ENCODE measurements at regions not wholly inside any gene's neighbourhood (a gene's known extent, or its start where the extent isn't known, plus 50 kb on each side); places are given as distances from the start of the nearest gene placed in this dataset.

DNA sequence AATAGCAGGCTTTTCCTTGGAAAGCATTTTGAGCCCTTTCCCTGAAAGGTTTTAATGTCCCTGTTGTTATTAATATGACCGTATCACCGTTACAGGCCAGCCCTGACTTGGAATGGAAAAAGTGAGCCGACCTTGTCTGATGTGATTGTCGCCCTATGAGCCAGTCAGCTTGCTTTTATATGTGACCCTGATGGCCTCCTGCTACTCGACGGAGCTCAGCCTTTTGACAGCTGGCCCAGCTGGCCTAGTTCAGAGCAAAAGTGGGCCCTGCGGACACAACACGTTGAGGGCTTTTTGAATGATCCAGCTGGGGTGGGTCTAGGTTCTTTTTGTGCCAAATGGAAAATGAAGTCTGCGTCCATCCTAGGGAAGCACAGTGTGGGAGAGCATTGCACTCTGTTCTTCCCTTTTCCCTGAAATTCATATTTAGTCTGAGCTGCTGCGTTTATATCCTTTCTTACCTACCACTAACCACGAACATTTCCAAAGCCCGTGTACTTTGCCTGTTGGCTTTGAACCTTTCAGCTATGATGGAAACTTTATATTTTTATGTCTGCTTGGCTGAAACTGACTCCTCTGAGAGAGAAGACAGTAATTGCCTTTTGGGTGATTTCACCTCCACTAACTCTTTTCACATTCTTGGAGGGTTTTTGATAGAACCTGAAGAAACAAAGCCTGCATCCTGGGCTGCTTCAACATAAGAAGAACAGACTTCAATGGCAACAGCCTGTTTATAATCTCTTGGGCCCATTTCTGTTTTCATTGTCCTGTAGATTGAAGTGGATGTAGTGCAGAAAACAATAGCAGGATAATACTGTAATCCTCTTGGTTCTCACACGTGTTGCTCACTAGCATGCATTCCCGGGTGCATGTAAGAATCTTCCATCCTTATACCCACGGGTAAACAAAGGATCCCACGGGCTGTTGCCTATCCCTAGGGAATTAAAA, 121.8 kb upstream of the HDGFL1 start:
- no peak overlapping the region for H2AK5ac ChIP-seq (ENCODE audit: low read length)
- no peak overlapping the region for H4K5ac ChIP-seq (ENCODE audit: low read length)
- no peaks in the 10 kb centered on the region for H3K79me2 ChIP-seq (ENCODE audit: control insufficient read depth, insufficient read depth, low read length)
- no peak overlapping the region for H3K9ac ChIP-seq (ENCODE audit: low read length)
- DNase-seq: no peak
- H3K4me1 ChIP-seq (ENCODE audit: control insufficient read depth, low read depth, low read length): no peaks in the 10 kb centered on the region
- H3K18ac ChIP-seq (ENCODE audit: low read length): no peak overlapping the region
- H3K4me3 ChIP-seq (ENCODE audit: low read length): no peak overlapping the region
- peak overlapping the region; percentile 45 for H3K23ac ChIP-seq (ENCODE audit: low read length)
- H3K36me3 ChIP-seq (ENCODE audit: control insufficient read depth, insufficient read depth, low read length): no peaks in the 10 kb centered on the region
- H3K27me3 ChIP-seq (ENCODE audit: insufficient read depth, low read length, poor library complexity): no peaks in the 10 kb centered on the region
- no CpG with 5 or more reads among the region's 16 CpGs for WGBS (ENCODE audit: extremely low coverage, insufficient coverage, low lambda C conversion rate)
- no peak overlapping the region for H2BK120ac ChIP-seq (ENCODE audit: low read depth, low read length)
- no peak overlapping the region for H3K56ac ChIP-seq (ENCODE audit: low read length)
- H2BK15ac ChIP-seq (replicated peaks; ENCODE audit: low read depth): no peak overlapping the region
- no peak overlapping the region for H2BK5ac ChIP-seq (ENCODE audit: low read length)
- H3K4me2 ChIP-seq (ENCODE audit: low read length): no peak overlapping the region
- H4K8ac ChIP-seq (ENCODE audit: low read depth, low read length): no peak overlapping the region
- no peaks in the 10 kb centered on the region for H3K79me1 ChIP-seq (ENCODE audit: low read length)
- H3K27ac ChIP-seq (ENCODE audit: low read depth, low read length): no peak overlapping the region
- no peak overlapping the region for H3K4ac ChIP-seq (ENCODE audit: low read depth, low read length)

DNA sequence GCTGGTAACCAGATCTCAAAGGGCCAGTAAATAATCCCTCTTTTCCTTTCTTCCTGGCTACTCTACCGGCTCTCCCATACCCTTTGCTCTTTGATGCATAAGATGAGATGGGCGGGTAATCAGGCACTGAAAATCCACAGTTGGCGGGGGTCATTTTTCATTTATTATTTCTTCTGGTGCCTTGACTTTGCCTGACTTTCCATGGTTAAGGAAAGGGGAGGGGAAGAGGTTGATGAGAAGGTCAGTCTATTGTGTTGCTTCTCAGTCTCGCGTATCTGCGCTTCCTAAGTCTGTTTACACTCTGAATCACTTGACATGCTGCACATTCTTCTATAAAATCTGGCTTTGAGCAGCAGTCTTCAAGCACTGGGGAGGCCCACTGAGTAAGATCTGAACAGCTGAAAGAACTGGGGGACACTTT, 121.1 kb upstream of the HDGFL1 start:
- Histone ChIP-seq H2BK15ac (replicated peaks; ENCODE audit: low read depth) (no peak overlapping the region), H3K4me1 (ENCODE audit: control insufficient read depth, low read depth, low read length) (no peaks in the 10 kb centered on the region)

DNA sequence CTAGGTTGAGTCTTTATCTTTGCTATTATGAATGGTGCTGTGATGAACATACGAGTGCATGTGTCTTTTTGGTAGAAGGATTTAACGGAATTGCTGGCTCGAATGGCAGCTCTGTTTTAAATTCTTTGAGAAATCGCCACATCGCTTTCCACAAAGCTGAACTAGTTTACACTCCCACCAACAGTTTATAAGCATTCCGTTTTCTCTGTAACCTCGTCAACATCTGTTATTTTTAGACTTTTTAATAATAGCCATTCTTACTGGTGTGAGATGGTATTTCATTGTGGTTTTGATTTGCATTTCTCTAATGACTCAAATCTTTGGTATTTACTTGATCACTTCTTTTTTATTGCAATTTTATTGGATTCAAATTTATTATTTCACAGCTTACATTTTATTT, 117.4 kb upstream of the HDGFL1 start:
- no peak overlapping the region for H2BK5ac ChIP-seq (ENCODE audit: low read length)

More for the DNA sequence above, 121.1 kb upstream of the HDGFL1 start:
- Histone ChIP-seq H2BK120ac (ENCODE audit: low read depth, low read length) (no peak overlapping the region), H4K5ac (ENCODE audit: low read length) (no peak overlapping the region), H4K8ac (ENCODE audit: low read depth, low read length) (no peak overlapping the region), H3K27ac (ENCODE audit: low read depth, low read length) (no peak overlapping the region), H3K4ac (ENCODE audit: low read depth, low read length) (no peak overlapping the region), H2AK5ac (ENCODE audit: low read length) (no peak overlapping the region), H3K23ac (ENCODE audit: low read length) (no peak overlapping the region), H3K56ac (ENCODE audit: low read length) (no peak overlapping the region), H3K79me2 (ENCODE audit: control insufficient read depth, insufficient read depth, low read length) (no peaks in the 10 kb centered on the region), H3K4me3 (ENCODE audit: low read length) (no peak overlapping the region), H2BK5ac (ENCODE audit: low read length) (no peak overlapping the region), H3K18ac (ENCODE audit: low read length) (no peak overlapping the region), H3K9ac (ENCODE audit: low read length) (no peak overlapping the region), H3K27me3 (ENCODE audit: insufficient read depth, low read length, poor library complexity) (no peaks in the 10 kb centered on the region), H3K79me1 (ENCODE audit: low read length) (no peaks in the 10 kb centered on the region), H3K4me2 (ENCODE audit: low read length) (no peak overlapping the region), H3K36me3 (ENCODE audit: control insufficient read depth, insufficient read depth, low read length) (no peaks in the 10 kb centered on the region)
- WGBS (ENCODE audit: extremely low coverage, insufficient coverage, low lambda C conversion rate): no CpG with 5 or more reads among the region's 6 CpGs
- DNase-seq: no peak

DNA sequence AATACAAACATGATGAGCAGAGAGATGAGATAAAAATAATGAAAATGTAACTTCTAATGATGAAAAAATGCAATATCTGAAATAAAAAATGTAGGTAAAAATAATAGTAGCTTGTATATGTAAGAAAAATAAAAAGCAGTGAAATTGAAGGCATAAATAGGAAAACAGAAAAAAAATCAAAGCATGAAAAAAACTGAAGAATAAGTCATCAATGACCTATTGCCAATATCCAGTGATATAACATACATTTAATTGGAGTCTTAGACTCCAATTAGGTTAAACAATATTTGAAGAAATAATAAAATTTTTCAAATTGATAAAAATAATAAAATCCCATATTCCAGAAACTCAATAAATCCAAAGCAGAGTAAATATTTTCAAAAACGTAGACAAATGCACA, 114.0 kb upstream of the HDGFL1 start:
- H3K56ac ChIP-seq (ENCODE audit: low read length): no peak overlapping the region
- no peaks in the 10 kb centered on the region for H3K4me1 ChIP-seq (ENCODE audit: control insufficient read depth, low read depth, low read length)
- no peak overlapping the region for H3K9ac ChIP-seq (ENCODE audit: low read length)
- no peak overlapping the region for H2BK15ac ChIP-seq (replicated peaks; ENCODE audit: low read depth)
- no peak overlapping the region for H2AK5ac ChIP-seq (ENCODE audit: low read length)
- DNase-seq: no peak
- no peaks in the 10 kb centered on the region for H3K36me3 ChIP-seq (ENCODE audit: control insufficient read depth, insufficient read depth, low read length)
- H3K79me2 ChIP-seq (ENCODE audit: control insufficient read depth, insufficient read depth, low read length): no peaks in the 10 kb centered on the region
- WGBS (ENCODE audit: extremely low coverage, insufficient coverage, low lambda C conversion rate): no CpG with 5 or more reads among the region's 1 CpG
- no peak overlapping the region for H3K23ac ChIP-seq (ENCODE audit: low read length)
- H3K4me3 ChIP-seq (ENCODE audit: low read length): no peak overlapping the region
- H2BK5ac ChIP-seq (ENCODE audit: low read length): no peak overlapping the region
- no peak overlapping the region for H3K4ac ChIP-seq (ENCODE audit: low read depth, low read length)
- no peak overlapping the region for H3K27ac ChIP-seq (ENCODE audit: low read depth, low read length)
- H3K79me1 ChIP-seq (ENCODE audit: low read length): no peaks in the 10 kb centered on the region
- no peak overlapping the region for H4K8ac ChIP-seq (ENCODE audit: low read depth, low read length)
- no peak overlapping the region for H3K18ac ChIP-seq (ENCODE audit: low read length)
- H2BK120ac ChIP-seq (ENCODE audit: low read depth, low read length): no peak overlapping the region
- no peak overlapping the region for H4K5ac ChIP-seq (ENCODE audit: low read length)
- no peaks in the 10 kb centered on the region for H3K27me3 ChIP-seq (ENCODE audit: insufficient read depth, low read length, poor library complexity)
- H3K4me2 ChIP-seq (ENCODE audit: low read length): no peak overlapping the region

More for the DNA sequence above, 117.4 kb upstream of the HDGFL1 start:
- WGBS (ENCODE audit: extremely low coverage, insufficient coverage, low lambda C conversion rate): no CpG with 5 or more reads among the region's 7 CpGs
- Histone ChIP-seq H3K9ac (ENCODE audit: low read length) (no peak overlapping the region), H3K56ac (ENCODE audit: low read length) (no peak overlapping the region), H3K79me2 (ENCODE audit: control insufficient read depth, insufficient read depth, low read length) (no peaks in the 10 kb centered on the region), H3K4me2 (ENCODE audit: low read length) (no peak overlapping the region), H3K4me1 (ENCODE audit: control insufficient read depth, low read depth, low read length) (no peaks in the 10 kb centered on the region), H3K4ac (ENCODE audit: low read depth, low read length) (no peak overlapping the region), H2BK120ac (ENCODE audit: low read depth, low read length) (no peak overlapping the region), H3K18ac (ENCODE audit: low read length) (no peak overlapping the region), H3K27ac (ENCODE audit: low read depth, low read length) (no peak overlapping the region), H3K23ac (ENCODE audit: low read length) (no peak overlapping the region), H3K36me3 (ENCODE audit: control insufficient read depth, insufficient read depth, low read length) (no peaks in the 10 kb centered on the region), H3K4me3 (ENCODE audit: low read length) (no peak overlapping the region), H4K8ac (ENCODE audit: low read depth, low read length) (no peak overlapping the region), H3K79me1 (ENCODE audit: low read length) (no peaks in the 10 kb centered on the region), H4K5ac (ENCODE audit: low read length) (no peak overlapping the region), H2BK15ac (replicated peaks; ENCODE audit: low read depth) (no peak overlapping the region), H2AK5ac (ENCODE audit: low read length) (no peak overlapping the region), H3K27me3 (ENCODE audit: insufficient read depth, low read length, poor library complexity) (no peaks in the 10 kb centered on the region)
- DNase-seq: no peak

DNA sequence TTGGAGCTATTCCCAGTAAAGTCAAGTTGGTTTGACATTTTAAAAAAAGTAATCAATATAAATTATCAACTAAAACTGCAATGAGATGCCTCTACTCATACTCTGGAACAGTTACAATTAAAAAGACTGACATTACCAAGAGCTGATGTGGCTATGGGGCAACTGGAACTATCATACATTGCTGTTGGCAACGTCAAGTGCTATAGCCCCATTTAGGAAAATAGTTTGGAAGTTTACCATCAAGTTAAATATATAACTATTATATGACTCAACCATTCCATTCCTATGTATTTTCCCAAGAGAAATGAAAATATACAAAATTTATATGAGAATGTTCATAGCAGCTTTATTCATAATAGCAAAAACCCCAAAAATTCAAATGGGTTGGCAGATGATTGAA, 111.4 kb upstream of the HDGFL1 start:
- H3K27ac ChIP-seq (ENCODE audit: low read depth, low read length): no peak overlapping the region
- no peak overlapping the region for H2BK5ac ChIP-seq (ENCODE audit: low read length)

More for the DNA sequence above, 111.4 kb upstream of the HDGFL1 start:
- Histone ChIP-seq H4K8ac (ENCODE audit: low read depth, low read length) (no peak overlapping the region), H3K4me3 (ENCODE audit: low read length) (no peak overlapping the region), H3K23ac (ENCODE audit: low read length) (no peak overlapping the region), H4K5ac (ENCODE audit: low read length) (no peak overlapping the region), H3K9ac (ENCODE audit: low read length) (no peak overlapping the region), H3K79me1 (ENCODE audit: low read length) (no peaks in the 10 kb centered on the region), H3K4ac (ENCODE audit: low read depth, low read length) (no peak overlapping the region), H3K4me1 (ENCODE audit: control insufficient read depth, low read depth, low read length) (no peaks in the 10 kb centered on the region), H3K27me3 (ENCODE audit: insufficient read depth, low read length, poor library complexity) (no peaks in the 10 kb centered on the region), H3K18ac (ENCODE audit: low read length) (no peak overlapping the region), H3K4me2 (ENCODE audit: low read length) (no peak overlapping the region), H3K36me3 (ENCODE audit: control insufficient read depth, insufficient read depth, low read length) (no peaks in the 10 kb centered on the region), H2BK120ac (ENCODE audit: low read depth, low read length) (no peak overlapping the region), H2AK5ac (ENCODE audit: low read length) (no peak overlapping the region), H3K79me2 (ENCODE audit: control insufficient read depth, insufficient read depth, low read length) (no peaks in the 10 kb centered on the region), H2BK15ac (replicated peaks; ENCODE audit: low read depth) (no peak overlapping the region), H3K56ac (ENCODE audit: low read length) (no peak overlapping the region)
- no CpG with 5 or more reads among the region's 1 CpG for WGBS (ENCODE audit: extremely low coverage, insufficient coverage, low lambda C conversion rate)
- DNase-seq: no peak
